ENCODE measurements at regions not wholly inside any gene's neighbourhood (a gene's known extent, or its start where the extent isn't known, plus 50 kb on each side); places are given as distances from the start of the nearest gene placed in this dataset.

GRCh38 chr2:206387808-206388207 lies 55.5 kb upstream of the ADAM23 start:
- DNase-seq (ENCODE audit: low read depth, low spot score) (no peak), ATAC-seq (no peak)
- POLR2A ChIA-PET = no interaction called here
- CTCF ChIA-PET = no interaction called here
- no peaks in the 10 kb centered on the region for H3K4me1 ChIP-seq (ENCODE audit: control insufficient read depth, insufficient read depth, low read length)
- intact Hi-C loops (cut with micrococcal nuclease; ENCODE audit: unreplicated experiment) (no loop called here), in situ Hi-C loops (cut with HindIII; ENCODE audit: low pct_unique_long_range_greater_than_20kb, low sequenced_read_pairs) (no loop called here)
- peaks cover 4% of the 10 kb centered on the region; the same call in 1 of the 2 replicates for H3K9me3 ChIP-seq (ENCODE audit: control insufficient read depth, insufficient read depth, low read depth, low read length)
- no peak for TF ChIP-seq REST (IDR thresholded peaks at IDR 0.05; ENCODE audit: insufficient read depth in 1 of 2, low read depth in 2 of 2, low read length in 1 of 2)
- no peak for TF ChIP-seq TCF7L2 (IDR thresholded peaks at IDR 0.05; ENCODE audit: low read depth, low read length)
- TF ChIP-seq SIN3A (IDR thresholded peaks at IDR 0.05; ENCODE audit: borderline replicate concordance, insufficient read depth, low read depth, low read length) = no peak
- no peak for TF ChIP-seq CTCF (IDR thresholded peaks at IDR 0.05)
- no peak for TF ChIP-seq POLR2AphosphoS5 (IDR thresholded peaks at IDR 0.05; ENCODE audit: low read depth, low read length)
- H3K27ac ChIP-seq (ENCODE audit: low read length) = no peak overlapping the region
- no peaks in the 10 kb centered on the region for H3K36me3 ChIP-seq (ENCODE audit: control insufficient read depth, insufficient read depth, low read length)
- BruUV-seq (replicated peaks) = no TSS peak
- H3K27me3 ChIP-seq (ENCODE audit: control insufficient read depth, insufficient read depth, low read length) = no peaks in the 10 kb centered on the region
- H3K4me3 ChIP-seq (ENCODE audit: low read depth in 2 of 2, low read length in 2 of 2) = no peak overlapping the region

GRCh38 chr2:206388698-206389097 lies 54.6 kb upstream of the ADAM23 start:
- CTCF ChIA-PET = no interaction called here
- intact Hi-C loops (cut with micrococcal nuclease; ENCODE audit: unreplicated experiment) = no loop called here
- no TSS peak for BruUV-seq (replicated peaks)

More at GRCh38 chr2:206388698-206389097, 54.6 kb upstream of the ADAM23 start:
- Histone ChIP-seq H3K27ac (ENCODE audit: low read length) (no peak overlapping the region), H3K4me3 (ENCODE audit: low read depth in 2 of 2, low read length in 2 of 2) (no peak overlapping the region), H3K36me3 (ENCODE audit: control insufficient read depth, insufficient read depth, low read length) (no peaks in the 10 kb centered on the region), H3K4me1 (ENCODE audit: control insufficient read depth, insufficient read depth, low read length) (no peaks in the 10 kb centered on the region), H3K27me3 (ENCODE audit: control insufficient read depth, insufficient read depth, low read length) (no peaks in the 10 kb centered on the region), H3K9me3 (ENCODE audit: control insufficient read depth, insufficient read depth, low read depth, low read length) (peaks cover 4% of the 10 kb centered on the region; the same call in 1 of the 2 replicates)
- ATAC-seq = no peak
- no peak for DNase-seq (ENCODE audit: low read depth, low spot score)
- POLR2A ChIA-PET = no interaction called here
- TF ChIP-seq TCF7L2 (IDR thresholded peaks at IDR 0.05; ENCODE audit: low read depth, low read length) (no peak), CTCF (IDR thresholded peaks at IDR 0.05) (no peak), REST (IDR thresholded peaks at IDR 0.05; ENCODE audit: insufficient read depth in 1 of 2, low read depth in 2 of 2, low read length in 1 of 2) (no peak), SIN3A (IDR thresholded peaks at IDR 0.05; ENCODE audit: borderline replicate concordance, insufficient read depth, low read depth, low read length) (no peak)
- in situ Hi-C loops (cut with HindIII; ENCODE audit: low pct_unique_long_range_greater_than_20kb, low sequenced_read_pairs) = no loop called here

All from Panc1 (cell line).